GM21447 (cell line): ENCODE measurements at regions not wholly inside any gene's neighbourhood (a gene's known extent, or its start where the extent isn't known, plus 50 kb on each side); places are given as distances from the start of the nearest gene placed in this dataset.
"Not testable (repeated sequence)": the region's sequence is repeated elsewhere in the genome, so short reads cannot be mapped to it uniquely, and the experiment has no call there.

Source experiments
- ATAC-seq: cut with Tn5 transposase; IDR thresholded peaks from one replicate; pipeline ENCODE4 v1.9.1; 2021; ENCODE audit not compliant: unreplicated experiment

DNA sequence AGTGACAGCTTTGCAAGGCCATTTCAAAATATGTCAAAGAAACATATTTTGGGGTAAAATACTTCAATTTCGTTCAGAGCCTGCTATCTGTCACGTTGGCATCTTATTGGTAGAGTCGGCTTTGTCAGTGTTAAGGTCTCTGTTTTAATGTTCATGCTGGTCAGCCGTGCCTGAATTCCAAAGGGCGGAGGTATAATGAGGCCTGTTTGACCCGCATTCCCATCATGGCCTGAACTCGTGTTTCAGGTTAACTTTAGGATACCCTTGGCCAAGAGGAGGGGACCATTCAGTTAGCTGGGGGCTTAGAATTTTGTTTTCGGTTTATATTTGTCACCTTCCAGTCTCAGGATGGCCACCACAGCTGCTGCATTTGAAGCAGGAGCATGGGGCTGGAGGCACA, 236.4 kb downstream of the NFATC2 start:
- ATAC-seq = no peak

DNA sequence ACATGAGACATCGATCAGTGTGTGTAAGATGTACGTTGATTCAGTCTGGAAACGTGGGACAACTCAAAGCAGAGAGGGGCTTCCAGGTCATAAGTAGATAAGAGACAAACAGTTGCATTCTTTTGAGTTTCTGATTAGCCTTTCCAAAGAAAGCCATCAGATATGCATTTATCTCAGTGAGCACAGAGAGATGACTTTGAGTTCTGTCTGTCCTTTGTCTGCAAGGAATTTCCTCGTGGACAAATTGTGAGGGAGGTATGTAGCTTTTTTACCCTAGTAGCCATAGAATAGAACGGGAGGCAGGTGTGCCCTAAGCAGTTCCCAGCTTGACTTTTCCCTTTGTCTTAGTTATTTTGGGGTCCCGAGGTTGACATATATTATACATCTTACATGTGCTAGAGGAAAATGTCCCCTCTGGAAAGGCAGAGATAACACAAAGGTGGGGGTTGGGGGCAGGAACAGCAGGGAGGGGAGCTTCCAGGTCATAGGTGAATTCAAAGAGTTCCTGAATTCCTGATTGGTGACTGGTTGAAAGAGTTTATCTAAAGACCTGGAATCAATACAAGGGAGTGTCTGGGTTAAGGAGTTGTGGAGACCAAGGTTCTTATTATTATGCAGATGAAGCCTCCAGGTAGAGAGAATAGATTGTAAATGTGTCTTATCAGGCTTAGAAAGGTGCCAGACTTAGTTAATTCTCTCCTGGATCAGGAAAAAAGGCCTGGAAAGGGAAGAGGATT, 237.0 kb downstream of the NFATC2 start:
- no peak for ATAC-seq

DNA sequence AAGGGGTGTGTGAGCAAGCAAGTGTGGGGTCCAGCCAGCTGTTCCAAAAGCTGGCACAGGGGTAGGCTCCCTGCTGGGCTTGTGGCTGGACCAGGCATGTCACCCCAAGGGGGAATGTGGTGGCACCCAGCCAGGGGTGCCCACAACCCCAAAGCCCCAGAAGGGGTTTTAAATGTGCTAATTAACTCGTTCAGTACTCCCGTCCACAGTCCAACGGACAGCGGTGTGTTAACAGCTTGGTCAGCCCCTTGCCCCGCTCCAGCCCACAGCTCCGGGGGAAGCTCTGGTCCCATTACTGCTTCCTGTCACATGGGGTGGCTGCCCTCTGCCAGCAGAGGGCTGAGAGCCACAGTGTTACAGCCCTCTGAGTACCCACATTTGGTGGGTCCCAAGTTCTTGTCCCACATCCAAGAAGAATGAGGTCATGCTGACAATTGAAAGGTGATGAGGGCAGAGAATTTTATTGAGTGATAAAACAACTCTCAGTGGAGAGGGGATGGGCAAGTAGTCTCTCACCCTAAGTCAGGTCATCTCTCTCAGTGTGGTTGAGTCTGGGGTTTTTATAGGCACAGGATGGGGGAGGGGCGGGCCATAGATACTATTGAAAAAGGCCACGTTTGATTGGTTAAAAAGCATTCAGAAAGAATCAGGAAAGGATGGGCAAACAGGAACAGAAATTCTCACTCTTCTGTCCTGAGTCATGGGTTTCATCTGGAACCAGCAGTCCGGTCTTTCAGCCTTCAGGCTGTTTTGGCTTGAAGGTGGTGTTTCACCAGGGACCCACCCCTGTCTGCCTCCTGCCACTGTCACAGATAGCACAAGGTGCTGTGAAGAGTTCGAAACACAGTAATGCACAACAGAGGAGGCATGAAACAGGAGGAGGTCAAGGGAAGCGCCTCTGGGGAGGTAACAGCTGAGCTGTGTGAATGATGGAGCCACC, 238.5 kb downstream of the NFATC2 start:
- no peak for ATAC-seq

DNA sequence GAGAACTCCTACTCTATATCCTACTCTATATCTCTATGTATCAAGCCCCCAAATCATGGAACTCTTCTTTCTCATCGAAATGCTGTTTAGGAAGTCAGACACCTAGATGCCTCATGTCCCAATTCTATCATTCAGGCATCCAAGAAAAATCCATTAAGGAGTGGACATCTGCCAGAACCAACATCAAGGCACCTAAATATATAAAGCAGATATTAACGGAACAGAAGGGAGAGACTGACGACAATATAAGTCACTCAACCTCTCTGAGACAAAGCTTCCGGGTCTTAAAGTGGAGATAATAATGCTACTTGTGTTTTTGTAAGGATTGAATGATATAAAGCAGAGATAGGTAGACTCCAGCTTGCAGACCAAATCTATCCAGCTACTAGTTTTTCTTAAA, 241.5 kb downstream of the NFATC2 start:
- no peak for ATAC-seq

DNA sequence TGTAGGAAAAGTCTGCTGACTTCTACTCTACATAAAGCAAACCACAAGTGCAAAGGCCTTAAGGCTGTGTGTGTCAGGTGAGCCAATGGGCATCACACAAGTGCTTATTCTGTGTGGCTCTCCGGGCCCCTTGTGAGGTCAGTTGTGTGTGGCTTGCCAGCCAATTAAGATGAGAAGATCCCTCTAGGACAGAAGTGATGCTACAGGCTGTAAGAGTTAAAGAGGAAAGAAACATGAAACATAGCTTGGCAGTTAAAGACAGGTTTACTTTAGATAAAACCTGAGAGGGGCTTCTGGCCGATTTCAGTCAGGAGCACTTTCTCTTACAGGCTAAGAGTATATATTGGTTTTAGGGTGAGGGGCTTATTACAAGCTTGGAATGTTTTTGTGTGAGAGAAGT, 242.4 kb downstream of the NFATC2 start:
- no peak for ATAC-seq

DNA sequence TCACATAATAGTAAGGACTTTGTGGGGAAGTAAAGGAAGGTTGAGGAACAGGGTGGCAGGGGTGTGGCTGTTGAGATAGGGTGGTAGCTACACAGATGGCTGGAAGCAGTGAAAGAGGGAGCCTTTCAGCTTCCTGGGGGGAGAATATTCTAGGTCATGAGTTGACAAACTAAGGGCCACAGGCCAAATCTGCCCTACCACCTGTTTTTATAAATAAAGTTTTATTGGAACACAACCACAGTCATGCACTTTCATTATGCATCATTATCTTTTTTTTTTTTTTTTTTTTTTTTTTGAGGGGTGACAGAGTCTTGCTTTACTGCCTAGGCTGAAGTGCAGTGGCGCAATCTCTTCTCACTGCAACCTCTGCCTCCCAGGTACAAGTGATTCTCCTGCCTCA, 243.1 kb downstream of the NFATC2 start:
- ATAC-seq = no peak

DNA sequence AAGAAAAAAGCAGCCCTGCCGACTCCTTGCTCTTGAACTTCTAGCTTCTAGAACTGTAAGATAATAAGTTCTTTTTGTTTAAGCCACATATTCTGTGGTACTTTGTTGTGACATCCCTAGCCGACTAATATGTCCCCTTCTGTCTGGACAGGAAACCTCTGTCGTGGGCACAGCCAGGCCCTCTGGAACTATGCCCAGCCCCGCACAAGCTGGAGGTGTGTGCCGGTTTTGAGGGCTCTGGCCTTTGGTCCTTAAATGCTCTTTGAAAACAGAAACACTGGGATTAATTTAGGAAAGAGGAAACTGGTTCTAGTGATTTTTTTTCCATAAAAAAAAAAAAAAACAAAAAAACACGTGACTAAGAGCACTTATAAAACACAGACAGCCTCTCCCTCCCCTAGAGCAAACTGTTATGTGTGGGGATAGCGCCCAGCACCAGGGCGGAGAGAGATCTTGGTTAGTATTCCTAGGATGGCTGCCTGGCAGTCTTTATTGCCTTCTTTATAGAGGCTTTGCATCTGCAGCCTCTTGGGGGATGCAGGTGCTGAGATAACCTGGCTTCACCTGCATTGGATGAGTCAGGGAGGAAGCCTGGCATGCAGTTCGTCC, 244.3 kb downstream of the NFATC2 start:
- ATAC-seq = no peak

DNA sequence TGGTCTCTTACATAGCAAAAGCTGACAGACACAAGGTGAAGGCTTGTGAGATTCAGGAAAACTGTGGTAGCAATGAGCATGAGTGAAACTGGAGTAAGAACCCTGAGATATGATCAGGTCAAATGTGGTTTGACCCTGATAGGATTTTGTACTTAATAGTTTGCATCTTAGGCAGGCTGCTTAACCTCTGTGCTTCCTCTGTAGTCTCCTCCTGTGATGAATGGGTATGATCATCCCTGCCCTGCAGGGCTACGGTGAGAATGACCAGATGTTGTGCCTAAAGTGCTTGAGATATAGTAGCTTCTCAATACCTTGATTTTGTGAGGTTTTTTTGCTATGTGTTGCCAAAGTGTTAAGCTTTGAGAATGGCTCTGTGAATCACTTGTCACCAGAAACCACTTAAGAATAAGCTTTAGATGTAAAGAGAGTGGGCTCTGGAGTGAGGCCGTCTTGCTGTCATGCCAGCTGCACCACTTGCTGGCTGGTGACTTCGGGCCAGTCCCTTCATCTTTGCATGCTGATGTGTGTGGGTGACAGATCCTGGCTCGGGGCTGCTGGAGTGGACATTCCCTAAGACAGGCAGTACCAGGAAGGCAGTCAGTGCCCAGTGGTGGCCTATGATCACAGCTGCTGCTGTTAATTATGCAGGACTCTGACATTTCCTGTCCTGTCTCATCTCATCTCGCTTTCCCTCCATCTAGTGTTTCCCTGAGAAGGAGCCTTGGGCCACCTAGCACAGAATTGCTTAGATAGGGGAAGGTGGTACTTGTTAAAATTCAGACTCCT, 254.7 kb downstream of the NFATC2 start:
- ATAC-seq = no peak

DNA sequence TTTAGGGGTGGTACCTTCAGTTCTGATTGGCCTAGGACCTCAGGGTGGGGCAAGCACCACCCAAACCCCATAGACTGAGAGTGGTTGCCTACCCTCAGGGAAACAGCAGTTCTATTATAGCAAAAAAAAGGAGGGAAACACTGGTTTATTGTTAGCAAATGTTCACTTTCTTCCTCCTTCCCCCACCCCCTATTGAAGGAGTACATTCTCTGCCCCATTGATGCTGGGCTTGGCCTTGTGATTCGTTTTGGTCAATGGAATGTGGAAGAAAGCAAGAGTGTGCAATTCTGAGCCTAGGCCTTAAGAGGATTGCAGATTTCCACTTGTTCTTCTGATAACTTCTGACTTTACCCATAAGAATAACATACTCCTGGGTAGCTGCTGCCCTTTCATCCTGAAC, 255.8 kb downstream of the NFATC2 start:
- ATAC-seq = no peak

DNA sequence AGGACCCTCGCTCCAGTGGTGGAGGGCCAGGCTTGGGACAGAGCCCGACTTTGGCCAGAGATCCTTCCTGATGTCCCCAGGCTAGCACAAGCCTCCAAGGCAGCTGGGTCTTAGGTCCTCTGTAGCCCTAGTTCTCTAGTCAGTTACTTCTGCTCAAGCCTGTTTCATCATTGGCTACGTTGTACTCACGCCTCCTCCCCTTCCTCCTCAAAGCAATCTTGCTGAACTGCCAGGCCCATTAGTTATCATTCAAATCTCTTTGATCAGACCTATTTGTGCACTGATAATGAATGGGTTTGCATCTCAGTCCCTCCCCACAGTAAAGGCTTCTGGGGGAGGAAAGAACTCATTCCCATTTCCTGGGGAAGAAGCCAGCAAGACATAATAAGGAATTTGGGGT, 256.8 kb downstream of the NFATC2 start:
- ATAC-seq = no peak

DNA sequence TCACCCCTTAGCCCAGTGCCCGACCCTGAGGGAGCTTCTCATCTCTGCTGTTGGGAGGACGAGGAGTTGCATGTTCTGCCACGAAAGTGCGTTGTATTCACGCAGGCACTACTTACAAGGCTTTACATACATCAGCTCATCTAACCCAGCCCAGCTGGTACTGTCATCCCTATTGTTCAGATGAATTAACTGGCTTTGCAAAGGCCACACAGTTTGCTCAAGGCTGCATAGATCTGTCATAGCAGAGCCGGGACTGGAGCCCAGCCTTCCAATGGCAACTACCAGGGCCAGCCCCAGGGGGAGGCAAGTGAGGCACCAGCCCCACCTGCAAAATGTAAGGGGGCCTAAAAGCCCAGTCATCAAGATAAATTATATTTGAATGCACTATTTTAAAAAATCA, 257.6 kb downstream of the NFATC2 start:
- no peak for ATAC-seq

DNA sequence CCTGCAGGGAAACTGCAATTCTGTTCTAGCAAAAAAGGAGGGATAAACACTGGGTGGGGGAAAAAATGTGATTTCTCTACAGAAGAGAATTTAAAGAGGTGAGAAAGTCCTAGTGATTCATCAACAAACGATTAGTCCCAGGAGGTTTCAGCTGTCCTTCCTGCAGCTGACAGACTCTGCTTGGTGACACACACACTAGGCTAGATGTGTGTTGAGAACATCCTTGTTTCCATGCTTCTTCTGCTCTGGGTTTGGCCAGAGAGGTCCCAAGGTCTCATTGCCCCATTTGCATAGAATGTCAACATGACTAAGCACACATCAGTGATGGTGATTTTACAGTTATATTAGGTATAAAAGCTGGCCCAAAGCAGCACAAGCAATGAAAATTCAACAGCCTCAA, 258.3 kb downstream of the NFATC2 start:
- ATAC-seq = no peak

DNA sequence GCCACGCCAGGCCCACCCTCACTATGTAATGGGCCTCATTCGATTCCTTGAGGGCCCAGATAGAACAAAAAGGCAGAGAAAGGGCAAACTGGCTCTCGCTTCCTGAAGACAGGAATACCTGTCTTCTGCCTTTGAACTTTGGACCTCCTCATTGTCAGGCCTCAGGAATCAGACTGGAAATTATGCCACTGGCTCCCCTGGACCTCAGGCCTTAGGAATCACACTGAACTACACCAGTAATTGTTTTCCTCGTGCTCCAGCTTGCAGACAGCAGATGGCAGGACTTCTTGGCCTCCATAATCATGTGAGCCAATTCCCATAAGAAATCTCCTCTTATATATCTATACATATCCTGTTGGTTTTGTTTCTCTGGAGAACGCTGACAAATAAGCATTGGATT, 258.6 kb upstream of the KCNG1 start:
- ATAC-seq = no peak

DNA sequence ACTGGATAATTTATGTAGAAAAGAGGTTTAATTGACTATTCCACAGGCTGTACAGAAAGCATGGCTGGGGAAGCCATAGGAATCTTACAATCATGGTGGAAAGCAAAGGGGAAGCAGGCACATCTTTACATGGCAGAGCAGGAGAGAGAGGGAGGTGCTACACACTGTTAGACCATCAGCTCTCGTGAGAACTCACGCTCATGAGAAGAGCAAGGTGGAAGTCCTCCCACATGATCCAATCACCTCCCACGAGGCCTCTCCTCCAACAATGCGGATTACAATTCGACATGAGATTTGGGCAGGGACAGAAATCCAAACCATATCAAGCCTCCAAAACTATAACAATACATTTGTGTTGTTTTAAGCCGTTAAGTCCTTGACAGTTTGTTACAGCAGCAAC, 257.1 kb upstream of the KCNG1 start:
- no peak for ATAC-seq

DNA sequence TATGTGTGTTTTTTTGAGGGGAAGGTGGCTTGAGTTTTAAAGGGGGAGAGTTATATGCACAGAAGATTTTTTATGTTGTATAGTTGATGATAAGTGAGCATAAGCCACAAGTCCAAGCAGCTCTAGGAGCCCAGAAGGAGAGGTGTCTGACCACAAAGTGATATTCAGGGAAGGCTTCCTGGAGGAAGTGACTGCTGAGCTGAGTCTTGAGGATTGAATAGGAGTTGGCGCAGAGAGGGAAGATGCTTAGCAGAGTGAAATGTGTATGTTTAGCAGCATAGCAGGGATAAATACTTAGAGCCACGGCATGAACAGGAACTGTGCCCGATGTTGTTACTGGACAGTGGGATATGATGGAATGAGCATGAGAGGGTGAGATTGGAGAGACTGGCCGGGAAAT, 255.1 kb upstream of the KCNG1 start:
- no peak for ATAC-seq

DNA sequence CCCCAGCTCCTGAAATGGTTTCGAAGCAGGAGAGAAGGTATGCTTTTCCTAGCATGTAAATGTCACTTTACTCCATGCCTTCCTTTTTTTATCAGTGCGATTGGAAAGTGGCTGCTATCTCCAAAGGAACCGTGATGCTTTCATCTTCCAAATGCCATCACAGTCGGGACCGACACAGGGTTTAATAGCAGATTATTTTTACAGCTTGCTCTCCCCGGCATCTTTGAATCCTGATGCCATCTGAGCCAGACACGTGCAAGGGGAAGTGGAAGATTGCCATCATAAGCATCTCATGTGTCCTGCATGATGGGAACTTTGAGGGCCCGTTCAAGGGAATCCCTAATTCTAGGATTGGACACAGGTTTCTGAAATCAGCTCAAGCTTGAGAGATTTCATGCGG, 253.4 kb upstream of the KCNG1 start:
- no peak for ATAC-seq

DNA sequence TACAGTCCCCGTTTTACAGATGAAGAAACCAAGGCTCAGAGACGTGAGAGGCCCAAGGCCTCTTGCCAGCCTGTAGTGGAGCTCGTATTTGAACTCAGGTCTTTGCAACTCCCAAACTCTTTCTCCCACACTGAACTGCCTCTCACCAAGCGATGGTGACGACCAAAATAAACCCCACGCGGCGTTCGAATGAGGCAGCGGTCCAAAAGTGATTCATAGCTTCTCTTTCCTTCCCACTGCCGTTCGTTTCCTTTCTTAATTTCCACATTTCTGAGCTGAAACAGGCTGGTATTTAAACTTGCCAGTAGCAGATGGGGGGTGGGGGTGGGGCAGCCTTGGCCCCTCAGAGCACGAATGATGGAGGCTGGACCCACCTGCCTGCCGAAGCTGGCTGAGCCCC, 252.9 kb upstream of the KCNG1 start:
- ATAC-seq = no peak

DNA sequence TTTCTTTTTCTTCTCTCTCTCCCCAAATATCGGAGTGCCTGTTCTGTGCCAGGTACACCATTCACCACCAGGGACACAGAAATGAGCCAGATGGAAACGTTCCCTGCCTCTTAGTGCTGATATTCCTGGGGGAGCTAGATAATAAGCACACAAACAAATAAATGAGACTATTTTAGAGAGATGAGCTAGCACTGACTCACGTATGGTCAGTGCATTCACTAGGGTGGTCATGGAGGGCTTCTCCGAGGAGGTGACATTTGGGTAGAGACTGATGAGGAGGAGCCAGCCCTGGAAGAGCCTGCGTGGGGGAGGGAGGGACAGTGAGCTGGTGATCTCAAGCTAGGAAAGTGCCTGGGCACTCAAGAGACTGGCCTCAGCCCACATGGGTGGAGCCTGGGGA, 252.3 kb upstream of the KCNG1 start:
- no peak for ATAC-seq

DNA sequence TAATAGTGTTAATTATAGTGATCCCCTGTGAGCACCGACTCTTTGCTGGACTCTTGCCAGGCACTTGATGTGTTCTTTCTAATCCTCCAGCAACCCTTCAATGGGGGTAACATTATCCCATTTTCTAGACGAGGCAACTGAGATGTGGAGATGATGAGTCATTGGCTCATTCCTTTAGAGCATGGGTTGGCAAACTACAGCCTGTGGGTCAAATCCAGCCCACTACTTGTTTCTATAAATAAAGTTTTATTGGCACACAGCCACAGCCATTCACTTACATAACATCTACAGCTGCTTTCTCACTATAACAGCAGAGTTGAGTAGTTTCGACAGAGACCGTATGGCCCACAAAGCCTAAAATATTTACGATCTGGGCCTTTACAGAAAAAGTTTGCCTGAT, 249.5 kb upstream of the KCNG1 start:
- no peak for ATAC-seq

DNA sequence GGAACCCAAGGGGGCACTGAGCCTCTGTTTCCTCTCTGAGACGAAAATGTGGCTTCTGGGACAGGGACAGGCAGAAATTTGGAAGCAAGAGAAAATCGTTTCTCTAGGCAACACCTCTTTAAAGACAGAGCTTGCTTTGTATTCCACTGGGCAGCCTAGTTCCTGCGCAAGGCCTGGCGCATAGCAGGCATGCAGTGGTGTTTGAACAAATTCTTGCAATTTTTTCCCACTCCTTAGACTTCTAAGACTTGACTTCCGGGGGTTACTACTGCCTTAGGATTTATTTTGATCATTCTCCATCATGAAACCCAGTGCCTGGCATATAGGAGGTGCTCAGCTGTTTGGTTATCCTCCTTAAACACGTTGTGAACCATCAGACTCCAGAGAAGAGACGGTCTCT, 249.0 kb upstream of the KCNG1 start:
- no peak for ATAC-seq

DNA sequence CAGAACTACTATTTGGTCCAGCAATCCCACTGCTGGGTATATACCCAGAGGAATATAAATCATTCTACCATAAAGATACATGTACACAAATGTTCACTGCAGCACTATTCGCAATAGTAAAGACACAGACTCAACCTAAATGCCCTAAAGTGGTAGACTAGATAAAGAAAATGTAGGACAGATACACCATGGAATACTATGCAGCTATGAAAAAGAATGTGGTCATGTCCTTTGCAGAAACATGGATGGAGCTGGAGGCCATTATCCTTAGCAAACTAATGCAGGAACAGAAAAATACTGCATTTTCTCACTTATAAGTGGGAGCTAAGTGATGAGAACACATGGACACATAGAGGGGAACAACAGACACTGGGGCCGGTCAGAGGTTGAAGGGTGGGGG, 248.4 kb upstream of the KCNG1 start:
- ATAC-seq = not testable (repeated sequence)
